NOMO-1 (cell line): ENCODE measurements at regions not wholly inside any gene's neighbourhood (a gene's known extent, or its start where the extent isn't known, plus 50 kb on each side); places are given as distances from the start of the nearest gene placed in this dataset.
A peak's percentile ranks its signal among the peaks of the same experiment; 100 is the strongest.

Source experiments
- DNase-seq, 2 experiments: peaks; one replicate each; lab custom pipeline; 2025; ENCODE audit not compliant: unreplicated experiment in 2 of 2; lab: John Stamatoyannopoulos, UW

DNA sequence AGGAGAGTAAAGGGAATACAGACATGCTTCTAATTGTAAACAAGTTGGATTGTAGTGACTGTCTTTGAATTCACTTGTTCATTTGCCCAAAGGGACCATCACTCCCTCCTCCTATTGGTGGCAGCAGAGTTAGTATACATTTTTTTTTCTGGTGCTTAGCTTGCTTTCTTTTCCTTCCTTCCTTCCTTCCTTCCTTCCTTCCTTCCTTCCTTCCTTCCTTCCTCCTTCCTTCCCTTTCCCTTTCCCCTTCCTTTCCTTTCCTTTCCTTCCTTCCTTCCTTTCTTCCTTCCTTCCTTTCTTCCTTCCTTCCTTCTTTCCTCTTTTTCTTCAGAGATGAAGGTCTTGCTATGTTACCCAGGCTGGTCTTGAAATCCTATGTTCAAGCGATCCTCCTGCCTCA lies 94.8 kb upstream of the ATP6AP2 start:
- DNase-seq: no peak

DNA sequence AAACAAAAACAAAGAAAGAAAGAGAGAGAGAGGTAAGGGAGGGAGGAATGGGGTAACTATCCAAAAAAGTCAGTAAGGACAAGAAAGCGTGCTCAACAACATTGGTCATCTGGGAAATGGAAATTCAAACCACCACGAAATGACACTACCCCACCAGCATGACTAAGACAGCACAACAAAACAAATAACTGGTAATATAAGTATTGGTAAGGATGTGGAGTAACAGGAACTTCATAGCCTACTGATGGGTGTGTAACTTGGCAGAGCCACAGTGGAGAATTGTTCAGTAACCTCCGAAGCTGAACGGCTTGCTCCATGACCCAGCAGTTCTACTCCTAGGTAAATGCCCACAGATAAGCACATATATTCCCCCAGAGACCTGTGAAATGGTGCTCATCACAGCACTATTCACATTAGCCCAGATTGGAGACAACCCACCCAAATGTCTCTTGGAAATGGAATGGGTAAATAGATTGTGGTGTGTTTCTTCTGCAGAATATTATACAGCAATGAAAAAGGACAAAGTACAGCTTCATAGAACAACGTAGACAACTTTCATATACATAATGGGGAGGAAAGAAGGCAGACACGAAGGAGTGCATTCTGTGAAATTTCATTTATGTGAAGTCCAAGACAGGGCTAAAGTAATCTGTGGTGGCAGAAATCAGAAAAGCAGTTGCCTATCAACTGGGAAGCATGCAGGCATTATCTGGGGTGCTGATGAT lies 95.5 kb upstream of the ATP6AP2 start:
- no peak for DNase-seq

DNA sequence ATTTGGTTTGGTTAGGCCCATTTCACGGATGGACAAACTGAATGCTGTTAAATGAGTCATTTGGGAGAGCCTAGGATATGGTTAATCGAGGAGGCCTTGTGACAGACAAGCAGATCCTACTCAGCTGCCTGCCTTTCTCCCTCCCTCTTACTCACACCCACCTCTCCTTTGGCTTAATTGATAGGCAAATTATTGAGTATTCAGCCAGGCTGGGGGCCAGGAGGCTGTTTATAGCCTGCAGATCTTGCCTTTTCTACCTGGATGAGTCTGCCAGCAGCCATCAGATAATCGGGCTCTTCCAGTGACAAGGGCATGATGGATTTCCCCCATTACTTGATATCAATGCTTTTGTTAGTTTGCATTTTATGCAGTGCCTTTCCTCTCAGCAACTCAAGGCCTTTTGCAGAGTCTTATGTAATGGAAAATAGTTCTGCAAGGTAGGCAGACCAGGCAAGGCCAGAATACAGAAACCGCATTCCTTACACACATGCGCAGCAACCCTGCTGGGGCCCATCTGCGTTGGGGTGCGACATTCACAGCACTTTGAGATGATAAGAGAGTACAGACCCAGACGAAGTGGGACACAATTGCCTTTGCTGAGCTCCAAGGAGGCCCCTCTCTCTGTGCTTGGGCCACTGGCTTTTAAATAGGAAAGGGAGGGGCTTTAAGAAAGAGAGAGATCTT lies 96.2 kb upstream of the ATP6AP2 start:
- no peak for DNase-seq

DNA sequence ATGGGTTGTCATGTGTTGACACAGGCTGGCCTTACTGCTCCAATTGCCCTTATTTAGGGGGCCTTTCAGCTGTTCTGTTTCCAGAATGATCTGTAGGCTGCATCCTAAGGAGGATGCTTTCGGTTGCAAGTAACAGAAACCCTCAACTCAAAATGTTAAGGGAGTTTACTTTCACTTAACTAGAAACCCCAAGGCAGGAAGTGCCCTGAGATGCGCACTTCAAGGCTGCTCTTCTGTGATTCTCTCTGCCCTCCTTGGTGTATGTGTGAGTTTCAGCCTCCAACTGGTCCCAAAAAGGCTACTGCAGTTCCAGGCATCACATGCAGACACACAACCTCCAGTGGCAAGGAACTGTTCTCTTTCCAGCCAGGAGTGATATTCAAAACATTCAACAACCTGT lies 97.3 kb upstream of the ATP6AP2 start:
- DNase-seq: no peak

GRCh38 chrX:40479777-40480318 lies 100.9 kb upstream of the ATP6AP2 start:
- DNase-seq: no peak

DNA sequence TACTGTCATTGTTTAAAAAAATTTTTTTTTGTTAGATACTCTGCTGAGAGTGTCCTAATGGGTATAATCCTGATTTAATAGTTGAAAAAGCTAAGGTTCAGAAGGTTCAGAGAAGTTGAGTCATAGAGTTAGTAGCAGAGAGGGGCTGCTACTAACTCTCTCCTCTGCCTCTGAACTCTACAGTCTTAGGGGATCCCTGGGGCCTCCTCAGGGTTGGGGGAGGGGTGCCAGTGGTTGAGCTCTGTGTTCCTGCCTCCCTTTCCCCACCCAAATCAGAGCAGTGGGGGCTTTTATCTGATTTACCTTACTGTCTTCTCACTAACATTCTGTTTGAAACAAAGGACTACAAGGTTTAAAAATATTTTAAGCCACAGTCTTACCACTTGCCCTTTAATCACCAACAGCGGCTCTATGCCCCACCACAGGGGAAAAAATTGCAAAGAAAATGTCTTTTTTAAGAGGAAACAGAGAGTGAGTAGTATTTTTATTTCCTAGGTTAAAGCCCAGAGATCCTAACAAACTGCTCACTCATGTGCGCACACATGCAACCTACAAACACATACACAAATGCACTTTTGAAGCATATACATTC lies 102.2 kb upstream of the ATP6AP2 start:
- no peak for DNase-seq

DNA sequence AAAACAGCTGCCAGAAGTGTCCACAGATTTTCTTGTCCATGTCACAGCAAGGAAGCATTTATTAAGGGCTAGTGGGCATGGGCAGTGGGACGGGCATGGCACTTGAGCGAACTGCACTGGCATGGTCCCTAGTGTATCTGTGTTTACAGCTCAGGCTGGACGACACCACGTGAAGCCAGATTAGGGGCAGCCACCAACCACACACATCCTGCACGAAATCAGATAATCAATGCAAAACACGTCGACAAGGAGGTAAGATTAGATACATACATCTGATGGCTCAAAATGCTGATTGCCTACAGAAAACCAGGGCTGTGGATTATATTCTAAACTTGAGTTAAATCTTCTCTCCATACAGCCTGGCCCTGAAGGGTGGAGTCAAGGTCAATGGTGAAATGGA lies 103.8 kb upstream of the ATP6AP2 start:
- no peak for DNase-seq

GRCh38 chrX:40474645-40475044 lies 106.1 kb upstream of the ATP6AP2 start:
- no peak for DNase-seq

GRCh38 chrX:40474205-40474626 lies 106.6 kb upstream of the ATP6AP2 start:
- no peak for DNase-seq

GRCh38 chrX:40473460-40474204 lies 107.1 kb upstream of the ATP6AP2 start:
- no peak for DNase-seq

GRCh38 chrX:40471965-40472648 lies 108.7 kb upstream of the ATP6AP2 start:
- no peak for DNase-seq

GRCh38 chrX:40470830-40471429 lies 109.8 kb upstream of the ATP6AP2 start:
- no peak for DNase-seq

DNA sequence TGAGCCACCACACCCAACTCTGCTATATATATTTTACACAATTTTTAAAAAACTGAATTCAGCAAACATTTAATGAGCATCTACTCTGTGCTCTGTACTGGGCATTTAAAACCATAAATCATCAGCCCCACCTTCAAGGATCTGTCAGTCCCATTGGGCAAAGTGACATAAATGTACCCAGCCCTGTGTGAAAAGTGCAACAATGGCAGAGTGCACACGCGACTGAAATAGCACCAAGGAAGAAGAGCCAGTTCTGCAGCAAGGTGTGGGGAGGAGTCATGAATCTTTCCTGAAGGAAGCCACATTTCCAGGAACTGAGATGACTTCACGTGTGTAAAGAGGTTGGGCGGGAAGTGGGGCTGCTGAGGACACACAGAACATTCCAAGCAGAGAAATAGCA lies 111.5 kb upstream of the ATP6AP2 start:
- no peak for DNase-seq

GRCh38 chrX:40468033-40468846 lies 112.5 kb upstream of the ATP6AP2 start:
- peak; percentile 76 to 85 for DNase-seq

GRCh38 chrX:40467454-40467853 lies 113.3 kb upstream of the ATP6AP2 start:
- DNase-seq: peak; percentile 18 to 59

DNA sequence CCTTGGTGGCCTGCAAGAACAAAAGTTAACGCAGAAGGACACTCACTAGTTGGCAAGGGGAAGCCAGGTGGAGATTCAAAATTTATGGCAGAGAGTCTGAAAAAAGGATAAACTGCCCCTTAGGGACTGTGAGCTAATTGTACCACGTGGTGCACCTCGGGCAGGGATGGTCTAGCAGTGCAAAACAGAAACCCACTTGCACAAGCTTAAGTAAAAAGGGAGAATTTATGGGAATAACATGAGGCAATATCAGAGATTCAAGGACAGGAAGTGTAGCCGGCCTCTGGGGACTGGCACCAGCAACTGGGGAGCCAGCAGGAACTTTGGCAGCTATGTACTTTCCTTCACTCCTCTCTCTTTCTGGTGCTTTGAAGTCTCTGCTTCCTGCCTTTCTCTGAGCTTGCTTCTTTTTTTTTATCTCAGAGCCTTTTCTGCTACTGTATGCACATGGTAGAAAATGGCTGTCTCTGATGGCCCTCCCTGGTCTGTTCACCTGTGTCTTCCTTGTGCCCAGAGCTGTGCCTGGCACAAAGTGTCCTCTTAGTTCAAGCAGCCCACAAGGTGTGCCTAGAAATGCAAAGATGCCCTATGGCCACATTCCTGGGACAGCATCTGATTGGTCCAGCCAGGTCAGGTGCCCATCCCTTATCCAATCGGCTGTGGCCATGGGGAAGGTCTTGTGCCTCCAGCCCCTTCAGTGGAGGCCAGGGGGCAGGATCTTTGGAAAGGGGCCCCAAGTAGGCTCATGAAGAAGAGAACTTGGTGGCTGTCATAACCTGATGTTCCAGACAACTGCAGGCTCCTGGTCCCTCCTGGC lies 114.8 kb upstream of the ATP6AP2 start:
- peak; percentile 12 to 20 for DNase-seq

- DNase-seq: no peak
These were observed 118.0 kb upstream of the ATP6AP2 start for GRCh38 chrX:40462795-40463194.

GRCh38 chrX:40460926-40461325 lies 119.8 kb upstream of the ATP6AP2 start:
- DNase-seq: no peak
